ENCODE measurements at regions not wholly inside any gene's neighbourhood (a gene's known extent, or its start where the extent isn't known, plus 50 kb on each side); places are given as distances from the start of the nearest gene placed in this dataset.
"Not testable (repeated sequence)": the region's sequence is repeated elsewhere in the genome, so short reads cannot be mapped to it uniquely, and the experiment has no call there.

DNA sequence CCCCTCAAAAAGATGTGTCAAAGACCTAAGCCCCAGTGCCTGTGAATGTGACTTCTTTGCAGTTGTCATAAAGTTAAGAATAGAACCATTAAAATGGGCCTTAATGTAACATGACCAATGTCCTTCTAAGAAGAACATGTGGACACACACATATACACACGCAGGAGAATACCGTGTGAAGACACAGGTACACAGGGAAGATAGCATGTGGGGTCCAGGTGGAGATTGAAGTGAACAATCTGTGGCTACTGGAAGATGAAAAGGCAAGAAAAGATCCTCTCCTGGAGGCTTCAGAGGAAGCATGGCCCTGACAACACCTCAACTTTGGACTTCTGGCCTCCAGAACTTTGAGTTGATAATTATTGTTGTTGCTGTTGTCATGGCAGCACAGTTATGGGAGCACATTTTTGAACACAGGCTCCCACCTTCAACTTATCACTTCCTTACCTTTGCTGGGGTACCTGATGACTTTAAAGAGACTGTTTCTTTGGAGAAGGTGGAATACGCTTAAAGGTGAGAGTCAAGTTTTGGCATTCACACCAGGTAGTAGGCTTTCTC, 123.5 kb upstream of the ADCY2 start:
- Histone ChIP-seq H3K36me3 (replicated peaks in 1 of 2; ENCODE audit: control extremely low read depth in 1 of 2, control insufficient read depth in 1 of 2, extremely low read depth in 1 of 2, insufficient read depth in 2 of 2, low read length in 1 of 2) (no peaks in the 10 kb centered on the region), H4K20me1 (ENCODE audit: control insufficient read depth, insufficient read depth, low read length, poor library complexity, severe bottlenecking) (no peaks in the 10 kb centered on the region), H3K4me3 (ENCODE audit: control extremely low read depth in 1 of 5, extremely low read depth in 1 of 5, insufficient read depth in 1 of 5, low read depth in 2 of 5, low read length in 4 of 5) (no peak overlapping the region), H3K9me3 (ENCODE audit: control extremely low read depth in 1 of 3, control insufficient read depth in 2 of 3, insufficient read depth in 1 of 3, low read length in 2 of 3) (no peaks in the 10 kb centered on the region), H2AFZ (ENCODE audit: insufficient read depth, low read depth, low read length, poor library complexity, severe bottlenecking) (no peak overlapping the region), H3K27ac (ENCODE audit: low read length in 2 of 2) (no peak overlapping the region), H3K79me2 (ENCODE audit: control insufficient read depth, insufficient read depth, low read length) (no peaks in the 10 kb centered on the region), H3K4me1 (ENCODE audit: control insufficient read depth in 2 of 2, insufficient read depth in 2 of 2, low read length in 2 of 2) (no peaks in the 10 kb centered on the region), H3K27me3 (replicated peaks in 1 of 4; ENCODE audit: control extremely low read depth in 1 of 4, control insufficient read depth in 3 of 4, insufficient read depth in 4 of 4, low read length in 3 of 4) (no peaks in the 10 kb centered on the region), H3K9ac (ENCODE audit: low read length) (no peak overlapping the region), H3K4me2 (replicated peaks; ENCODE audit: low read depth, low read length, poor library complexity, severe bottlenecking) (no peak overlapping the region)
- peaks cover 5% of the 10 kb centered on the region for H3K9me3 Mint-ChIP-seq (ENCODE audit: insufficient read depth)
- WGBS (ENCODE audit: insufficient coverage) = 100% methylated on average over 1 of the region's 3 CpGs
- ChIA-PET CTCF (no interaction called here), POLR2A (no interaction called here)
- H3K4me1 Mint-ChIP-seq = no peaks in the 10 kb centered on the region
- no peak for DNase-seq
- no peak overlapping the region for H3K4me3 Mint-ChIP-seq
- no peak for ATAC-seq (ENCODE audit: low read depth)
- no peaks in the 10 kb centered on the region for H3K27me3 Mint-ChIP-seq
- H3K27ac Mint-ChIP-seq = no peak overlapping the region
- intact Hi-C loops (cut with micrococcal nuclease) = no loop called here
- no peak for TF ChIP-seq EZH2 (IDR thresholded peaks at IDR 0.05; ENCODE audit: borderline replicate concordance, insufficient read depth, low read depth, low read length, poor library complexity, severe bottlenecking)
- TF ChIP-seq, protein P1, sequence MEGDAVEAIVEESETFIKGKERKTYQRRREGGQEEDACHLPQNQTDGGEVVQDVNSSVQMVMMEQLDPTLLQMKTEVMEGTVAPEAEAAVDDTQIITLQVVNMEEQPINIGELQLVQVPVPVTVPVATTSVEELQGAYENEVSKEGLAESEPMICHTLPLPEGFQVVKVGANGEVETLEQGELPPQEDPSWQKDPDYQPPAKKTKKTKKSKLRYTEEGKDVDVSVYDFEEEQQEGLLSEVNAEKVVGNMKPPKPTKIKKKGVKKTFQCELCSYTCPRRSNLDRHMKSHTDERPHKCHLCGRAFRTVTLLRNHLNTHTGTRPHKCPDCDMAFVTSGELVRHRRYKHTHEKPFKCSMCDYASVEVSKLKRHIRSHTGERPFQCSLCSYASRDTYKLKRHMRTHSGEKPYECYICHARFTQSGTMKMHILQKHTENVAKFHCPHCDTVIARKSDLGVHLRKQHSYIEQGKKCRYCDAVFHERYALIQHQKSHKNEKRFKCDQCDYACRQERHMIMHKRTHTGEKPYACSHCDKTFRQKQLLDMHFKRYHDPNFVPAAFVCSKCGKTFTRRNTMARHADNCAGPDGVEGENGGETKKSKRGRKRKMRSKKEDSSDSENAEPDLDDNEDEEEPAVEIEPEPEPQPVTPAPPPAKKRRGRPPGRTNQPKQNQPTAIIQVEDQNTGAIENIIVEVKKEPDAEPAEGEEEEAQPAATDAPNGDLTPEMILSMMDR (IDR thresholded peaks at IDR 0.05) = no peak

DNA sequence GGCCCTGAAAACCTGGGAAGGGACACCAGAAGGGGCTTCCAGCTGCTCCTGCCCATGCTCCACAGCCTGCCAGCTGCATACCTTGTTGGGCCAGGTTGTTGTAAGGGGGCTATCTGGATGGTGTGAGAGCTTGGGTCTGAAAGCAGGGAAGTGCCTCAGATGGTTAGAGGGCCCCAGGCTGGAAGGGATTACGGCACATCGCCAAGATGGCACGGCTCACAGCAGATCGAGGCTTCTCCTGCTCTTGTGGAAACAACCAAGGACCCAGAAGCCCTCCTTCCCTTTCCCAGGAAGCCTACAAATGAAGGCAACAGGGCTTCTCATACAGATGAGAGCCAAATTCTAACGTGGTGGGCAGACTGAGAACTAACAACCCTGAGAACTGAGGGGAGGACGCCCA, 121.7 kb upstream of the ADCY2 start:
- Mint-ChIP-seq H3K27ac (no peak overlapping the region), H3K4me3 (no peak overlapping the region), H3K9me3 (ENCODE audit: insufficient read depth) (peaks cover 4% of the 10 kb centered on the region), H3K27me3 (no peaks in the 10 kb centered on the region), H3K4me1 (no peaks in the 10 kb centered on the region)
- Histone ChIP-seq H3K79me2 (ENCODE audit: control insufficient read depth, insufficient read depth, low read length) (no peaks in the 10 kb centered on the region), H2AFZ (ENCODE audit: insufficient read depth, low read depth, low read length, poor library complexity, severe bottlenecking) (no peak overlapping the region), H3K4me2 (replicated peaks; ENCODE audit: low read depth, low read length, poor library complexity, severe bottlenecking) (no peak overlapping the region), H3K27ac (ENCODE audit: low read length in 2 of 2) (no peak overlapping the region), H3K27me3 (replicated peaks in 1 of 4; ENCODE audit: control extremely low read depth in 1 of 4, control insufficient read depth in 3 of 4, insufficient read depth in 4 of 4, low read length in 3 of 4) (no peaks in the 10 kb centered on the region), H3K4me3 (ENCODE audit: control extremely low read depth in 1 of 5, extremely low read depth in 1 of 5, insufficient read depth in 1 of 5, low read depth in 2 of 5, low read length in 4 of 5) (no peak overlapping the region), H3K9me3 (ENCODE audit: control extremely low read depth in 1 of 3, control insufficient read depth in 2 of 3, insufficient read depth in 1 of 3, low read length in 2 of 3) (no peaks in the 10 kb centered on the region), H3K36me3 (replicated peaks in 1 of 2; ENCODE audit: control extremely low read depth in 1 of 2, control insufficient read depth in 1 of 2, extremely low read depth in 1 of 2, insufficient read depth in 2 of 2, low read length in 1 of 2) (no peaks in the 10 kb centered on the region), H4K20me1 (ENCODE audit: control insufficient read depth, insufficient read depth, low read length, poor library complexity, severe bottlenecking) (no peaks in the 10 kb centered on the region), H3K9ac (ENCODE audit: low read length) (no peak overlapping the region), H3K4me1 (ENCODE audit: control insufficient read depth in 2 of 2, insufficient read depth in 2 of 2, low read length in 2 of 2) (no peaks in the 10 kb centered on the region)
- ChIA-PET CTCF (no interaction called here), POLR2A (no interaction called here)
- WGBS (ENCODE audit: insufficient coverage) = 70% methylated on average over 4 of the region's 6 CpGs
- ATAC-seq (ENCODE audit: low read depth) = no peak
- TF ChIP-seq, protein P1 (IDR thresholded peaks at IDR 0.05) = no peak
- TF ChIP-seq EZH2 (IDR thresholded peaks at IDR 0.05; ENCODE audit: borderline replicate concordance, insufficient read depth, low read depth, low read length, poor library complexity, severe bottlenecking) = no peak
- intact Hi-C loops (cut with micrococcal nuclease) = no loop called here
- DNase-seq = no peak

DNA sequence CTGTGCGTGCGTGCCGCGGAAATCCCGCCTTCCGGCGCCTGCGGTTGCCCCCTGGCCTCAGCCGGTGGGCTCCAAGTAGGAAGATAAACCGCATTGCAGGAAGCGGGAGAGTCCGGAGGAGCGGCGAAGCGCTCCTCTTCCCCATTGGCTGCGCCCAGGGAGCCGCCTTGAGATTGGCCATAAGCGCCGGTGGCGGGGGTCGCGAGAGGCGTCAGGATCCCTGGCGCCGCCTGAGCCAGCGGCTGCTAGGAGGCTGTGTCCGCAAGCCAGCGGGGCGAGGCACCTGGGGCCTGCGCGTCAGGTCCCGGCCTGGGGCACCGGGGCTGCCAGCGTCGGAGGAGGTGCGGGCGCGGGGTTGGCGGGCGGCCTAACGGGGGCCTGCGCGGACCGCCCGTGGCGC, 106.3 kb upstream of the ADCY2 start:
- ATAC-seq (ENCODE audit: low read depth); H3K4me2 ChIP-seq (replicated peaks; ENCODE audit: low read depth, low read length, poor library complexity, severe bottlenecking); H3K9ac ChIP-seq (ENCODE audit: low read length); H2AFZ ChIP-seq (ENCODE audit: insufficient read depth, low read depth, low read length, poor library complexity, severe bottlenecking); intact Hi-C loops (cut with micrococcal nuclease); H3K27ac ChIP-seq (ENCODE audit: low read length in 2 of 2); H3K27me3 ChIP-seq (replicated peaks in 1 of 4; ENCODE audit: control extremely low read depth in 1 of 4, control insufficient read depth in 3 of 4, insufficient read depth in 4 of 4, low read length in 3 of 4); H3K4me3 Mint-ChIP-seq; H4K20me1 ChIP-seq (ENCODE audit: control insufficient read depth, insufficient read depth, low read length, poor library complexity, severe bottlenecking); H3K36me3 ChIP-seq (replicated peaks in 1 of 2; ENCODE audit: control extremely low read depth in 1 of 2, control insufficient read depth in 1 of 2, extremely low read depth in 1 of 2, insufficient read depth in 2 of 2, low read length in 1 of 2); H3K9me3 ChIP-seq (ENCODE audit: control extremely low read depth in 1 of 3, control insufficient read depth in 2 of 3, insufficient read depth in 1 of 3, low read length in 2 of 3); H3K9me3 Mint-ChIP-seq (ENCODE audit: insufficient read depth); DNase-seq; CTCF ChIA-PET; H3K27me3 Mint-ChIP-seq; H3K79me2 ChIP-seq (ENCODE audit: control insufficient read depth, insufficient read depth, low read length); H3K4me1 Mint-ChIP-seq; POLR2A ChIA-PET; H3K4me3 ChIP-seq (ENCODE audit: control extremely low read depth in 1 of 5, extremely low read depth in 1 of 5, insufficient read depth in 1 of 5, low read depth in 2 of 5, low read length in 4 of 5); H3K4me1 ChIP-seq (ENCODE audit: control insufficient read depth in 2 of 2, insufficient read depth in 2 of 2, low read length in 2 of 2); H3K27ac Mint-ChIP-seq: not testable (repeated sequence)
- WGBS (ENCODE audit: insufficient coverage) = 90% methylated on average over 26 of the region's 46 CpGs
